UCSD-AML1 (cell line): ENCODE measurements at regions not wholly inside any gene's neighbourhood (a gene's known extent, or its start where the extent isn't known, plus 50 kb on each side); places are given as distances from the start of the nearest gene placed in this dataset.

ENCODE experiments used
- DNase-seq: peaks from one replicate; lab custom pipeline; 2025; ENCODE audit not compliant: unreplicated experiment; lab: John Stamatoyannopoulos, UW

- no peak for DNase-seq
Observed at GRCh38 chr18:39037925-39038324, 1472.3 kb upstream of the CELF4 start.

DNA sequence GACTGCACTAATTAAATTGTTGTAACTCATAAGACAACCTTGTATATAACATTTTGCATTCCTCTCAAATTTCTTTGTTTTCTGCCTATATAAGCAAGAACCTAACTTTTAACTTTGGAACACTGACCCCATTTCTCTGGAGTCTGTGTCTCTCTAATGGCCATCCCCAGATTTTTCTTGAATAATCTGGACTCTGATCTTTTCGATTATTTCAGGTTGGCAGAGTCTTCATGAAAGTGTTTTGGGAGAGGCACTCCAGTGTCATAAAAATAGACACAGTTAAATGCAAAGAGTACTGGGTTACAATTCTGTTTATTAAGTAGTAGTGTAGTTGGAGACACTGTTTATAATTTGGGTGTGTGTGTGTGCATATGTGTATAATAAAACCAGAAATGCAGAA lies 1467.7 kb upstream of the CELF4 start:
- DNase-seq = no peak

GRCh38 chr18:39031647-39032046 lies 1466.0 kb upstream of the CELF4 start:
- no peak for DNase-seq

DNA sequence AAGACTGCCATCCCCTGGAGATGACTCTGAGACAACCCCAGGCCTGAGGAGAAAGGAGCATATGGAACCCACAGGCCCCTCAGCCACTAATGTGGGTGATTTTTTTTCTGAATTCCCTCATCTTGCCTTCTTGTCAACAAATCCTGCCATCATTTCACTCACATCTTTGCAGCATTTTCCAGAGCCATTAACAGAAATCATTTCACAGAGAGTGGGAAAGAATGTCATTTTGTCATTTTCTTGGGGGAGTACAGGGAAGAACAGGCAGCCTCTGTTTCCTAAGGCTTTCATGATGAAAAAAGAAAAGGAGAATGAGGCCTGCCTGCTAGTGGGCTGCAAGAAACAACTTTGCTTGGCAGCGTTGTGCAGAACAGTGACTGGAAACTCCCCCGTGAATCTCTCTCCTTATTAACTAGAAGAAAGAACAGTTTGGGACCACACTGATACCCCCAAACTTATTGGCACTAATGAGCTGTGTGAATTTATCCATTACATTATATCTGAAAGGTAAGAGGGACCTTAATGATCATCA lies 1464.6 kb upstream of the CELF4 start:
- no peak for DNase-seq

- DNase-seq = no peak
Observed at GRCh38 chr18:39025531-39025930, 1459.9 kb upstream of the CELF4 start.

DNA sequence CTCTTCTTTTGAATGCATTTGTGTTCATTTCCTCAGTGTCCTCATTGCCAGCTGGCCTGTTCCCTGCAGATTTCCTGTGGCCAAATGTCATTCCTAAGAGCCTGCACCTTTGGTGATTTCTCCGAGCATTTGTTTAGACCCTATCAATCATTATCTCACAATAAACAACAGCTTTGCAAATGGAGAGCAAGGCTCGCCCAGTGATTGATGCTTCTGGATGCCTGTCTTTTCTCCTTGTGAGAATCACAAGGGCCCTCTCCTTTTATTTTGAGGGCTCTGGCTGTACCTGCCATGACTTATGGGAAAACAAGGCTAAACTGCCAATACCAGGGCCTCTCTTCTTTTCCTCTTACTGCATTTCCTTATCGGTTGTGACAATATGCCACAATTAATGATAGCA lies 1454.4 kb upstream of the CELF4 start:
- DNase-seq = no peak

DNA sequence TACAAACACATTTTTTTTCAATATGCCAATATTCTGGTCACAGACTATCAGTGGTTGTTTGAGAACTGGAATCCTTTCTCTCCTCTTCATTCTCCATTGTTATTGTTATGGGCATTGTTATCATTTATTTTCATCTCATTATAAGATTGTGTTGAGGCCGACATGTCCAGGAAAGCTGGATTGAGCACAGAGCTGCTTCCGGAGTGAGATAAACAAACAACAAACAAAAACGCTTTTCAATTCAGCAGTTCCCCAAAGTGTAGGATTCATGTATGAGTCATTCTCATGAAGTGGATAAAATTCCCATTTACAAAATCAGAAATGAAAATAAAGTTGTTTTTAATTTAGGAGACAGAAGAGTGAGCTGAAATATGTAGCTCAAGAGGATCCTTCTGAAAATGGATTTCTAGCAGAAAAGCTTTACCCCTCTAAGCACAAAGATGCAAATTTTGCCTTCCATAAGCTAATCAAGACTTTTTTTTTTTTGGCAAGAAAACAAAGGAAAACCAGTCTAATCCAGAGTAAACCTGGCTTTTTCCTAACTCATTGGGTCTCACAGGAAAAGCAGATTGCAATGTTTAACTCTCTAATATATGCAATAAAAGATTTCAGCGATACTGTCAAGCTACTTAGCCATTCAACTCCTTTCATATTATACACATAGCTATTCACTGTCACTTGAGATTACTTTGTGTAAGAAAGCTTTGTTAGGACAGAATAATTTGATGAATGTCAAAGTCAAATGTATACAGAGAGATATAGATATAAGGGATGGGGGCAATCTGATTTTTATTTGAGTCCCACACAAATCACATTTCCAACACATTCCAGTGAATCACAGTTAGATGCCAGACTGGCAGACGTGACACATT lies 1441.7 kb upstream of the CELF4 start:
- no peak for DNase-seq

DNA sequence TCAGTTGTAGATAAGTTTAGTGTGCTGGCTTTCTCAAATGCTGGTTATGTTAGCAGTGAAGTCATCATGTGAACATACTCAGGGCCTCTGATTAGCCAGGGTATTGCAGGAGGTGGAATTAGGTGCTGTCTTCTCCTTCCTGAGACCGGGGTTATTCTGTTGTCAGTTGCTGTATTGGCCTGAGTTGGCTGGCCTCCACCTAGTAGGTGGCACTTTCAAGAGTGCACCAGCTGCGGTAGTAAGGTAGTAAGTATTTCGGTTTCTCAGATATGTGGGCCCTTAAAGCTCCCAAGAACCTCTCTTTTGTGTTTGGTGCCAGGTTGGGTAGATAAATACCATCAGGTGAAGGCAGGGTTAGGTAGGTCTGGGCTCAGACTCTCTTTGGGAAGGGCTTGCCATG lies 1430.5 kb upstream of the CELF4 start:
- DNase-seq = no peak

DNA sequence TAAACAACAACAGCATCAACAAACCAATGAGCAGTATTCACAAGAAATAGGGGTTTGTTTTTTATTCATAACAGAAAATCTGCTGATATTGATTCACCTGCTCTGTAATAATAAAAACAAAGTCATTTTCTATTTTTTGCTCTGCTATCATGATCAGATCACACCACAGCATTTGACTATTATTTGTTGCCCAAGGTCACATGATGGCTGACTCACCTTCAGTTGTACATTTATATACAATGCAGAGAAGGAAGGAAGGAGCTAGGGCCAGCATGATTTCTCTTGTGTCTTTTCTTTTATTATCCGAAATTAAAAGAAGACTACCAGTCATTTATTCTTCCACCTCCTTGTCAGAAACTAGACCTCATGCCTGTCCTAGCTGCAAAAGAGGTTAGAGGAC lies 1427.7 kb upstream of the CELF4 start:
- DNase-seq = no peak

DNA sequence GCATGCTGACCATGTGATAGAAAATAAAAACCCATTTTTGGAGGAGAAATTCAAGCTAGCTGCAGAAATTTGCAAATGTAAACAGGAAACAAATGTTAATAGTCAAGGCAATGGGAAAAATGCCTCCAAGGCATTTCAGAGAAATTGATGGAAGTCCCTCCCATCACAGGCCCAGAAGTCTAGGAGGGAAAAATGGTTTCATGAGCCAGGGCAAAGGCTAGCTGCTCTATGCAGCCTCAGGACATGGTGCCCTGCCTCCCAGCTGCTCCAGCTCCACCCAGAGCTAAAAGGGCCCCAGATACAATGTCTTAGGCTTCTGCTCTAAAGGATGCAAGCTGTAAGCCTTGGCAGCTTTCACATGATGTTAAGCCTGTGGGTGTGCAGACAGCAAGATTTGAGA lies 1419.4 kb upstream of the CELF4 start:
- DNase-seq = no peak

GRCh38 chr18:38982072-38982471 lies 1416.5 kb upstream of the CELF4 start:
- no peak for DNase-seq

DNA sequence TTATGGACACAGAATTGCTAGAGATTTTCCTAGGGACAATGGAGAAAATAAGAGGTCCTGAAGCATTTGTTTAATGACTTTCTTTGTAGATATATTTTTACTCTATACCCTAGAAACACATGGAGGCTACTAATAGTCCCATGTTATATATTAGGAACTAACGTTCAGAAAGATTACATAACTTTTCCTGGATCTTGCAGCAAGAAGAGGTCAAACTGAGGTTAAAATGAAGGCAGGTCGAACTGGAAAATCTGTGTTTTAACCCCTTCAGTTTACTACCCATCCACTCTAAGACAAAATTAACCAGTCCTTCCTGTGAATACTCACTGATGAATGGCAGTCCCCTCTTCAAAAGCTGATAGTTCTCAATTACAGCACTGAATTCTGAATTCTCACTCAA lies 1415.8 kb upstream of the CELF4 start:
- no peak for DNase-seq

- DNase-seq = no peak
Observed at GRCh38 chr18:38980420-38980819, 1414.8 kb upstream of the CELF4 start.

GRCh38 chr18:38972571-38972970 lies 1407.0 kb upstream of the CELF4 start:
- DNase-seq = no peak

GRCh38 chr18:38971881-38972280 lies 1406.3 kb upstream of the CELF4 start:
- DNase-seq = no peak

DNA sequence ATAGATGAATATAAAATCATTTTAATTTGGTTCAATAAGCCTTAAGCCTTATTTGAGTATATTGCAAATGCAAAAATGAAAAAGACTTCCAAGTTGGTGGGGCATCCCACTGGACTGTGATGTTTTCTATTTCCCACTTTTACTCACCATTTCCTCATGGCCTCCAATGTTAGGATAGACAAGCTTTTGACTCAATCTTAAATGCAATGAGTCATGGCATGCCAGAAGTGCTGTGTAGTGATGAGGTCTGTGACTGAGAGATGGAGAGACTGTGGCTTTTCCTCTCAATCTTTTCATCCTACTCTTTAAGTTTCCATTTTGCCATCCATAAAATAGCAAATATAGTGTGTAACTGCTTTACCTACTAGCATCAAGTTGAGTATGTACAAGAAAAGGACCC lies 1401.2 kb upstream of the CELF4 start:
- no peak for DNase-seq

- DNase-seq = no peak
Observed at GRCh38 chr18:38963943-38964660, 1398.5 kb upstream of the CELF4 start.

GRCh38 chr18:38961880-38962279 lies 1396.3 kb upstream of the CELF4 start:
- DNase-seq = no peak

- no peak for DNase-seq
Observed at GRCh38 chr18:38957736-38958135, 1392.1 kb upstream of the CELF4 start.

DNA sequence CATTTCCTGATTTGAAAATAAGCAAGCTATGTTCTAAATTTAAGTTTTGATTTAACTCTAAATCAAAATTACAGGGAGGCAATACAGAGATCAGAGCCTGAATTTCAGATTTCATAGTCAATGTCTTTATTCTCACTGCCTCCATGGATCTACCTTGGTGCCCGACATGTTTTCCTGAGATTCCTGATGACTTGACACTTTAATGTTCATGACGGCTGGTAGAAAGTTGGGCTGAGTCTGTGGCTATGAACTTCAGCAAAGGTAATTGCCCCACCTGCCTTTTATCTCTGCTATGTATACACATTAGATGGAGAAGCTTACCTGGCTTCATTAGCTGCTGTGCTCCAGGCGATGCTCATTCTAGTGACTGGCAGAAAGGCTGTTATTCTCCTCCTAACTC lies 1390.5 kb upstream of the CELF4 start:
- DNase-seq = no peak

DNA sequence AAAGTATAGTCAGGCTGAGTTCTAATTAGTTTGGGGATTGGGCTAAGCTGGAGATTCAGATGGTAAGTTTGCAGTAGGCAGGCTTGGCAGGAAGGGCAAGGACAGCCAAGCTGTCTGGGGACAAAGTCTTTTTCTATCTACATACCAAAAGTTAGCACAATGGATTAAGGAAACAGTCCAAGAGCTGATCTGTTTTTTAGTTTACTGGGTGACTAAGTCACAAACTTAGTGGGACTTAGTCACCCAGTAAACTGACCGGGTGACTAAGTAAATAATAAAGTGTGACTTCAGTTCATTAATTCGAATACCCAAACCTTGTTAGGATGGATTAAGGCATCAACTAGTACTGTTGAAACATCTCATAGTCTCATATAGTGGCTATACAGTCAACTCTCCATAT lies 1386.0 kb upstream of the CELF4 start:
- no peak for DNase-seq

GRCh38 chr18:38948436-38948835 lies 1382.8 kb upstream of the CELF4 start:
- no peak for DNase-seq
